OCI-LY7 (cell line): ENCODE measurements at regions not wholly inside any gene's neighbourhood (a gene's known extent, or its start where the extent isn't known, plus 50 kb on each side); places are given as distances from the start of the nearest gene placed in this dataset.
"Not testable (repeated sequence)": the region's sequence is repeated elsewhere in the genome, so short reads cannot be mapped to it uniquely, and the experiment has no call there.

Experiments
- BruUV-seq: library from RNA; stranded (reverse); fragments of 400-500 nt; replicated peaks from 2 replicates; lab custom pipeline; 2021; lab: Mats Ljungman, UMichigan
- CTCF ChIA-PET: fragments of 300-600 bp; sonication (Branson Sonifier 250); formaldehyde crosslinking; loops from one replicate; lab custom pipeline; 2022; ENCODE audit warnings: antibody characterized with exemption; ENCODE audit not compliant: unreplicated experiment; lab: Charles Lee
- POLR2A ChIA-PET: fragments of 300-600 bp; sonication (Branson Sonifier 250); formaldehyde crosslinking; loops from one replicate; lab custom pipeline; 2022; ENCODE audit warnings: antibody characterized with exemption; lab: Charles Lee
- DNase-seq: peaks from one replicate; pipeline ENCODE4 v3.0.0-alpha.2; 2015; ENCODE audit warnings: low spot score
- H2AFZ ChIP-seq: fragments of 200-600 bp; sonication (generic), shearing (Covaris generic); 2 replicates; pipeline ENCODE4 v1.6.1; 2014; ENCODE audit warnings: mild to moderate bottlenecking, antibody characterized with exemption, low read length, moderate library complexity
- H3K27ac ChIP-seq: fragments of 200-600 bp; sonication (generic); 2 replicates; pipeline ENCODE4 v1.5.1; 2014; ENCODE audit warnings: mixed run types, low read depth, mild to moderate bottlenecking, moderate library complexity, low read length, inconsistent platforms; ENCODE audit not compliant: poor library complexity, severe bottlenecking
- H3K36me3 ChIP-seq: fragments of 200-600 bp; sonication (generic); 2 replicates; pipeline ENCODE4 v1.6.1; 2014; ENCODE audit warnings: mild to moderate bottlenecking, antibody characterized with exemption, low read length, moderate library complexity, mixed read lengths; ENCODE audit not compliant: insufficient read depth
- H3K4me1 ChIP-seq: fragments of 200-600 bp; sonication (generic); 2 replicates; pipeline ENCODE4 v1.5.1; 2014; ENCODE audit warnings: mild to moderate bottlenecking, low read length; ENCODE audit not compliant: insufficient read depth, poor library complexity, severe bottlenecking
- H3K4me2 ChIP-seq: fragments of 200-600 bp; sonication (generic); 2 replicates; pipeline ENCODE4 v1.6.1; 2014; ENCODE audit warnings: mild to moderate bottlenecking, low read length
- H3K4me3 ChIP-seq: fragments of 200-600 bp; sonication (generic); 2 replicates; pipeline ENCODE4 v1.5.1; 2014; ENCODE audit warnings: mild to moderate bottlenecking, low read depth, low read length; ENCODE audit not compliant: poor library complexity, severe bottlenecking
- H3K79me2 ChIP-seq: fragments of 200-600 bp; sonication (generic); 2 replicates; pipeline ENCODE4 v1.6.1; 2016; ENCODE audit warnings: low read depth, mild to moderate bottlenecking, low read length, moderate library complexity, mixed read lengths; ENCODE audit not compliant: insufficient read depth
- H3K9me2 ChIP-seq: fragments of 200-600 bp; sonication (generic); 2 replicates; pipeline ENCODE4 v1.6.1; 2016; ENCODE audit warnings: mild to moderate bottlenecking, low read length, mixed read lengths; ENCODE audit not compliant: insufficient read depth
- H3K9me3 ChIP-seq: fragments of 200-600 bp; sonication (generic); 2 replicates; pipeline ENCODE4 v1.6.1; 2014; ENCODE audit warnings: mild to moderate bottlenecking, mixed run types, low read length, mixed read lengths
- H4K20me1 ChIP-seq: fragments of 200-600 bp; sonication (generic); 2 replicates; pipeline ENCODE4 v1.6.1; 2014; ENCODE audit warnings: mild to moderate bottlenecking, antibody characterized with exemption, low read length, moderate library complexity, mixed read lengths; ENCODE audit not compliant: insufficient read depth
- CTCF ChIP-seq: fragments of 200-600 bp; sonication (generic); conservative IDR thresholded peaks from 2 replicates; pipeline ENCODE4 v1.5.1; 2014; ENCODE audit warnings: mild to moderate bottlenecking, antibody characterized with exemption, low read length, moderate library complexity, mixed read lengths
- EZH2phosphoT487 ChIP-seq: fragments of 200-600 bp; sonication (generic); IDR thresholded peaks from 2 replicates; pipeline ENCODE4 v1.6.1; 2018; ENCODE audit warnings: low read depth, borderline replicate concordance, mild to moderate bottlenecking, mixed run types, antibody characterized with exemption, low read length, moderate library complexity, mixed read lengths
- intact Hi-C: fragments of 100-400 bp; cut with micrococcal nuclease; formaldehyde crosslinking; loops from one replicate; pipeline ENCODE4 v1.10.0; 2022; ENCODE audit not compliant: unreplicated experiment

DNA sequence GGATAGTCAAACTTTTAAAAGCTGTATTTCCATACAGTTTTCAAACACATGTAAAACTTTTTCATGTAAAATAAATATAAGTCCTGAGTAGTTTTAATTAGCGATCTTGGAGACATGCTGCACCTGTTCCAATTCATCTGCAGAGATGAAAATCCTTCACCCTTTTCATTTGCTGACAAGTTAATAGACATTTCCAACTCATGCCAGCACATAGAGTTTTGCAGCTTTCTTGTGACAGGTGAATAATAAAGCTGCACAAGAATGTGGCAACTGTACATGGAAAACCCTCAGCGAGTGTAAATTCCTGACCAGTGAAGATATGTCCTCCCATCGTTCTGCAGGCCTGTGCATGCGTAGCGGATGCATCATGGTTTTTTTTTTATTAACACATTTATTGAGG, 771.4 kb downstream of the TDRD15 start:
- Histone ChIP-seq H3K4me1 (no peaks in the 10 kb centered on the region), H3K9me3 (no peaks in the 10 kb centered on the region), H4K20me1 (no peaks in the 10 kb centered on the region), H3K9me2 (no peaks in the 10 kb centered on the region), H3K4me3 (no peak overlapping the region), H3K27ac (no peak overlapping the region), H3K79me2 (no peaks in the 10 kb centered on the region), H2AFZ (no peak overlapping the region), H3K4me2 (no peak overlapping the region), H3K36me3 (no peaks in the 10 kb centered on the region)
- POLR2A ChIA-PET: no interaction called here
- intact Hi-C loops: no loop called here
- no peak for TF ChIP-seq EZH2phosphoT487
- TF ChIP-seq CTCF: no peak
- CTCF ChIA-PET: no interaction called here
- no peak for DNase-seq
- no TSS peak for BruUV-seq

DNA sequence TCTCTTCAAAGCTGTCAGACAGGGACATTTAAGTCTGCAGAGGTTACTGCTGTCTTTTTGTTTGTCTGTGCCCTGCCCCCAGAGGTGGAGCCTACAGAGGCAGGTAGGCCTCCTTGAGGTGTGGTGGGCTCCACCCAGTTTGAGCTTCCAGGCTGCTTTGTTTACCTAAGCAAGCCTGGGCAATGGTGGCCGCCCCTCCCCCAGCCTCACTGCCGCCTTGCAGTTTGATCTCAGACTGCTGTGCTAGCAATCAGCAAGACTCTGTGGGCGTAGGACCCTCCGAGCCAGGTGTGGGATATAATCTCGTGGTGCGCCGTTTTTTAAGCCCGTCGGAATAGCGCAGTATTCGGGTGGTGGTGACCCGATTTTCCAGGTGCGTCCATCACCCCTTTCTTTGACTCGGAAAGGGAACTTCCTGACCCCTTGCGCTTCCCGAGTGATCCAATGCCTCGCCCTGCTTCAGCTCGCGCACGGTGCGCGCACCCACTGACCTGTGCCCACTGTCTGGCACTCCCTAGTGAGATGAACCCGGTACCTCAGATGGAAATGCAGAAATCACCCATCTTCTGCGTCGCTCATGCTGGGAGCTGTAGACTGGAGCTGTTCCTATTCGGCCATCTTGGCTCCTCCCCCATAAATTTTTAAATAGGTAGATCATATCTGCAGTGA, 785.1 kb downstream of the TDRD15 start:
- CTCF ChIA-PET, H3K4me2 ChIP-seq: not testable (repeated sequence)

GRCh38 chr2:21910832-21911507, 787.2 kb downstream of the TDRD15 start:
- Histone ChIP-seq H3K4me3 (no peak overlapping the region), H4K20me1 (no peaks in the 10 kb centered on the region), H3K9me2 (no peaks in the 10 kb centered on the region), H3K79me2 (no peaks in the 10 kb centered on the region), H3K4me1 (no peaks in the 10 kb centered on the region), H3K4me2 (no peak overlapping the region), H3K27ac (no peak overlapping the region), H3K36me3 (no peaks in the 10 kb centered on the region), H3K9me3 (no peaks in the 10 kb centered on the region), H2AFZ (no peak overlapping the region)
- POLR2A ChIA-PET: interaction anchor here (0.7 kb wide), 1 partner anchor 38 kb away, joined by 3 read pairs; no protein-coding TSS in a partner anchor
- no peak for DNase-seq
- TF ChIP-seq CTCF: no peak
- TF ChIP-seq EZH2phosphoT487: no peak
- no TSS peak for BruUV-seq
- intact Hi-C loops: no loop called here
- CTCF ChIA-PET: no interaction called here

More for the DNA sequence above, 785.1 kb downstream of the TDRD15 start:
- H3K9me2 ChIP-seq, intact Hi-C loops, H3K79me2 ChIP-seq, BruUV-seq, H4K20me1 ChIP-seq, H3K9me3 ChIP-seq, H3K36me3 ChIP-seq, H3K4me1 ChIP-seq, H3K4me3 ChIP-seq, DNase-seq, POLR2A ChIA-PET, H3K27ac ChIP-seq, H2AFZ ChIP-seq: not testable (repeated sequence)
